GM11168 (cell line): ENCODE measurements at regions not wholly inside any gene's neighbourhood (a gene's known extent, or its start where the extent isn't known, plus 50 kb on each side); places are given as distances from the start of the nearest gene placed in this dataset.

ENCODE experiments used
- in situ Hi-C: fragments of 300-500 bp; cut with MboI; formaldehyde crosslinking; loops from one replicate; pipeline ENCODE4 v1.12.0; 2022; ENCODE audit warnings: low sequenced_read_pairs; ENCODE audit not compliant: unreplicated experiment

GRCh38 chr3:151990696-151991376, 117.4 kb downstream of the SUCNR1 start:
- in situ Hi-C loops = no loop called here

DNA sequence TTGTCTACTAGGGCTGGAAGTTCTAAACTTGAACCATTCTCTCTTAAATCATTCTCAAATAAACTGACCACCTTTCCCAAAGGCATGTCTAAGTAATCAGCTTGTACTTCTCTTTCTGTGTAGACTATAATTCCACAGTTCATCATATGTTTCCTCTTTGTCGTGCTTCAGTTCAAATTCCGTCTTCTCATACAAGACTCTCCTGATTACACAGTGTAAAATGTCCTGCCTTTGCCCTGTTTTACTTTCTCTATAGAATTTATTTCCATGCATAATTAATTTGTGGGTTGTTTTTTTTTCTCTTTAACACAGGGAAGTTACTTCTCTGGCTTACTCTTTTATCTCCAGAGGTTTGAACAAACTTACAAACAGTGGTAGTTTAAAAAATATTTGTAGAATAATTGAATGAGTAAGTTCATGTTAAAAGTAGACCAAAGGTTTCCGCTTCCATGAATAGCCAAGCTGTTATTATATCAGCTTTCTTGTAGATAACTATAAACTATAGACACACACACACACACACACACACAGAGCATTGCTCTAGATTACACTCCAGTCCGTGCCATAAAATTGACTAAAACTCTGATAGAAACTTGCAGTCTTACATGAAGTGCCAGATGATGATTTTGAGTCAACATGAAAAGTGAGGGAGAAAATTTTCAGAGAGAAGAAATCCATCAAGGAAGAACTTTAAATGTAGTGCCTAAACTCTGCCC, 119.0 kb downstream of the SUCNR1 start:
- in situ Hi-C loops = no loop called here

DNA sequence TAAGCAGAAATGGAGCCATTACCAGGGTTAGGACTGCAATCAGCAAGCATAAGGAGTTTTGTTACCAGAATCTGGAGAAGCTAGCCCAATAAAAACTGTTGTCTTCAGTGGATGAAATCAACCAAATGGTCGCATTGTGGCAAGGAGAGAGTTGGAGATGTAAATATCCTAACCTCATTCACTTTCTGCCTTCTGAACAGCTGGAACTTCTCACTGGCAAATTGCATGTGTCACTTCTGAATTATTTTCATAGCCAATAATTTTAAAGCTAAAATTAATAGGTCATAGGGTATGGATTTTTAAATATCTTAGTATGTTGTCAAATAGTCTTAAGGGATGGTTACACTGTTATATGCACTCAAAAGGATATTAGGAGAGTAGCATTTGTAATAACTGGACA, 121.6 kb downstream of the SUCNR1 start:
- in situ Hi-C loops = no loop called here

GRCh38 chr3:151998744-151999143, 125.3 kb downstream of the SUCNR1 start:
- in situ Hi-C loops = no loop called here

DNA sequence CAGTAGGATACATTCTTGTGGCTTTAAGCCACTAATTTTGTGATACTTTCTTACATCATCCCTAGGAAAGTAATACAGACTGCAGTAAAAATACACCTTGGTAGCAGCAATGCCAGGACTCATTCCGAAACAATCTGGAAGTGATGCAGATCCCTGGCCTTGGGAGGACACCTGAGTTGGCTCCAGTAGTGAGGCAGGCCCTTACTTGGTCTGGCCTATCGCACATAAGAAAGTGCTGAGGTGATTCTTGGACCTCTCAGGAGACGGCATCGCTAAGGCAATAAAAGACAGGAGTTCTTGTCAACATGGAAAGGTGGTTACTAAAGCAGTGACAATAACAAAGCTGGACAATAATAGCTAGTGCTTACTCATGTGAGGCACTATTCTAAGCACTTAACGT, 126.5 kb downstream of the SUCNR1 start:
- in situ Hi-C loops = no loop called here

- in situ Hi-C loops = no loop called here
Measured at GRCh38 chr3:152011812-152012735, 138.6 kb downstream of the SUCNR1 start.

- in situ Hi-C loops = no loop called here
Measured at GRCh38 chr3:152019508-152019907, 146.1 kb downstream of the SUCNR1 start.

GRCh38 chr3:152021951-152022461, 148.6 kb downstream of the SUCNR1 start:
- in situ Hi-C loops = no loop called here

DNA sequence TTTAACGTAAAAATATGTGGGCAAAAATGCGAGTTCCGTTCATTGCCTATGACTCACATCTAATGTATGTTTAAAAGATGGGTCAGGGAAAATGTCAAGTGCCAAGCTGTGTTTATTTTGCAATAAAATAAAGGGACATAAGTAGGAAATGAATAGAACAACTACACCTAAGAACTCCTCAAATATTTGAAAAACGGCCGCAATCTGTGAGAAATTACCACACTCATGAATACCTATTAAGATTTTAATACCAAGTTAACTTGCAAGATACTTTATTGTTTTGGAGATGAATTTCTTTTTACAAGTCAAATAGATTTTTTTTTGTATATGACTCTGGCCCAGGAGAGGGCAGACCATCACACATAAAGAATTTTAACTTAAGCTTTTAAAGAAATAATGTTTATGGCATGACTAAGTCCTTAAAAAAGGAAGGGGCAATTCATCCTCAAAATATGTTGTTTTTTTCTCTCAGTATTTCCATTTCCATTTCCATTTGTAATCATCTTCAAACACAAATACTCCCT, 152.7 kb downstream of the SUCNR1 start:
- in situ Hi-C loops = no loop called here

DNA sequence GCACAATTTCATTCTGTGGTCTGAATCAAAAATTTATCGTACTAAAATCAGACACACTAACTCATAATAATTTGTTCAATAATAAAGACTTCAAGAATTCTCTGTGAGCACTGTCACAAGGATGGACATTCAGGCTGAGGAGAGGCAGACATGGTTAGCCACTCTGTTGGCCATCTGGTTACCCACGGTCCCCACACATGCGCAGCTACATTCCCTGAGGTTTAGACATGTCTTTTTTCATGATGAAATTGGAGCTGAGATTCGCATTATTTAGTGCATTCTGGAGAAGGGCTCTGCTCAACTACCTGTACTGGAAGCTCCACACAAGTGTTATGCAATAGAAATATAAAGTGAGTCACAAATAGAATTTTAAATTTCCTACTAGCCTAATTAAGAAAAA, 156.9 kb downstream of the SUCNR1 start:
- in situ Hi-C loops = no loop called here

GRCh38 chr3:152031321-152031720, 157.9 kb downstream of the SUCNR1 start:
- in situ Hi-C loops = no loop called here

- in situ Hi-C loops = no loop called here
Measured at GRCh38 chr3:152037297-152037696, 163.9 kb downstream of the SUCNR1 start.

- in situ Hi-C loops = no loop called here
Measured at GRCh38 chr3:152037953-152038352, 164.5 kb downstream of the SUCNR1 start.

- in situ Hi-C loops = no loop called here
Measured at GRCh38 chr3:152038490-152038889, 165.0 kb downstream of the SUCNR1 start.

GRCh38 chr3:152039887-152040286, 166.4 kb downstream of the SUCNR1 start:
- in situ Hi-C loops = no loop called here

- in situ Hi-C loops = no loop called here
Measured at GRCh38 chr3:152040319-152040718, 166.9 kb downstream of the SUCNR1 start.

GRCh38 chr3:152043620-152044019, 170.2 kb downstream of the SUCNR1 start:
- in situ Hi-C loops = no loop called here

GRCh38 chr3:152046280-152046679, 172.8 kb downstream of the SUCNR1 start:
- in situ Hi-C loops = no loop called here

- in situ Hi-C loops = no loop called here
Measured at GRCh38 chr3:152047465-152047864, 174.0 kb downstream of the SUCNR1 start.

- in situ Hi-C loops = no loop called here
Measured at GRCh38 chr3:152048831-152049230, 175.4 kb downstream of the SUCNR1 start.
